NOMO-1 (cell line): ENCODE measurements at regions not wholly inside any gene's neighbourhood (a gene's known extent, or its start where the extent isn't known, plus 50 kb on each side); places are given as distances from the start of the nearest gene placed in this dataset.

Experiments used
- DNase-seq, 2 experiments: peaks; one replicate each; lab custom pipeline; 2025; ENCODE audit not compliant: unreplicated experiment in 2 of 2; lab: John Stamatoyannopoulos, UW

DNA sequence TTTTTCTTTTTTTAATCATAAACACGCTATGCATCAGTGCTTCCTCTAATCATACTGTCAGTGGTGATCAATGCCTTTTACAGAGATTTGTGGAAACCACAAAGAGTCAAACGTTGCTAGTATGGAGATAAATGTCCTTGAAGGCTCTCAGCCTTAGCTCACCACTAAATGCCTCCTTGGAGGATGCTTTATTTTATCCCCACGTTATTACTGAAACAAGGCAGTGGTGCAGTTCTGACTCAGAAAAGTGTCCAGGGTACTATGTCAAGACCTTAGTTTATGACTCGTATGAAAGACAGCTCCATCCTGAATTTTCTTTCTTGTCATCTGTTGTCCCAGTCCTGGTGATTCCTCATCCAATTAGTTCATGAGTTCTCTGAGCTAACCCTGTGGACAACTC lies 1146.7 kb downstream of the IGSF11 start:
- DNase-seq, result peak in 1 of 2 experiments; percentile 5

DNA sequence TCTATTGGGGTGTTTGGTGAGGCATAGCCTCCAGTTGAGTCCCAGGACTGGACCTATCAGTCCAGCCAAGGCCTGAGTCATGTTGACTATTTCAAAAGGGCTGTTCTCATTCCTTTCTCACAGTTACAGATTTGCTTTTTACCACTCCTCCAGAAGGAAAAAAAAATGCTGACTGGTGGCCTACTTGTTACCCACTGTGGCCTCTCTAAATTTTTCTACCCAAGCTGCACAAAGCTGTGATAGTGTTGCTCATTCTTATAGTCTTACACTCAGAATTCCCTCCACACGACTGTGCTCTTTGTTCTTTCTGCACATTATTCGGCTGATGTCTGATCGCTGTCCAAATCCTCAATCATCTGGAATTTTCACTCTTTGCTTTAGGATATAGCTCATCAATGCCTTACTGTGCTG lies 1142.2 kb downstream of the IGSF11 start:
- DNase-seq, result no peak

DNA sequence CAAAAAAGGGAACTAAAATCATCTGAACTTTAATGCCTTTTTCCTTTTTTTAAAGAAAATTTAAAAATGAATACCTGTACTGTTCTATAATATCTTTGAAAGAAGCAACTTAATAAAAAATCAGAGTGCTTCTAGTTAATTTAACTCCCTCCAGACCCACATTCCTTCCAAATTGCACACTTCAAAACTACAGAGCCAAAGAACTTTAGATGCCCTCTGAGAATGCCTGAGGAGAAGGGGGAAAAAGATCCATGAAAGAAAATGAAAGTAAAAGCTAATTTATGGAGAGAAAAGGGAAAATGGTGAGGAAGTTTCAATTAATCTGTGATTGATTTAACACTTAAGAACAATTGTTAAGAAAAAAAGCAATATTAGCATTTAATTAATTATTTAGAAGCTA lies 1141.6 kb downstream of the IGSF11 start:
- DNase-seq, result no peak

DNA sequence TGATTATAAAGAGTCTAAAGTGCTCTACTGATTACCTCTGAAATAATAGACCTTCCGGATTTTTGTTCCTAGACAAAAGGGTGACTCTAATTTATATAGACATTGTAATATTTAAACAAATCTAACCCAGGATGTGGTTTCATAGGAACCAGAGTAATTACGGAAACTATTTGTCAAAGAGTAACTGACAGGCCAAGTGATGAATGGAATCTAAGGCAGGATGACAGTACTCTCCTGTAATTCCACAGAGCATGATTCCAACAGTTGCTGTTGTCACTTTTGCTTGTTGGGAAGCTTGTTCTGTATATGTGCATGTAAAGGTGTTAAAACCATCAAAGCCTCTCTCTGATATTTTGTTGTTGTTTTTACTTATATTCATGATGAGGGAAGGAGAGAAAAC lies 1141.0 kb downstream of the IGSF11 start:
- DNase-seq, result no peak

DNA sequence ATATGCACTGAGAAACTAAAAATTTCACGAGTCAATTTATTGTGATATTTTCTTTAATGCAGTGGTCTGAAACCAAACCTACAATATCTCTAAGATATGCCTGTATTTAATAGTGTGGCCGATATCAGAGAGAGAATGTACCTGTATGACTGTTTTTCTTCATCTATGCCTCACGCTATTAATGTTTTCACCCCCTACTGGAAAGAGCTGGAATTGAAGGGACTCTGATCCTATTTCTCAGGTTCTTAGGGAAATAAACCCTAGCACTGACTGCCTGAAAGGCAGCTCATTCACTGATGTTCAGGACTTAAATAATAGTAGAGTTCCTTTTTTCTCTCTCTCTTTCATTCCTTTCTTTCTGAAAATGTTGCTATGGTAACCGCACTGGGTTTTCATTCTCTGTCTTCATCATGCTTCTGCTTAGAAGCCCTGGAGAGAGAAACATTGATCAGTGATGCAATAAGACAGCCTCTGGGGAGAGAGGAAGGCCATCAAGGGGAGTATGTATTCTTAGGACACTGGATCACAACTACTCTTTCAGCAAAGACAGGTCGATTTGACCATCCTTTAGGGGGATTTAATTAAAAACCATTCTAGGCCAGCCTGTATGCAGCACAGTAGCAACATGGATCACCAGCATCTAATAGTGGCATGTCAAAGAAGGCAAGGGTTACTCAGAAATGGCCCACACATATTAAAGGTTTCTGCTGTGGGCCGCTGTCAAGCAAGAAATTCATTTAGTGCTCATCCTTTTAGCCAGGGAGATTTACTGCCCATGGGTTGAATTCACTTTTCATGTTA lies 1135.7 kb downstream of the IGSF11 start:
- peak in 1 of 2 experiments; percentile 9 for DNase-seq

DNA sequence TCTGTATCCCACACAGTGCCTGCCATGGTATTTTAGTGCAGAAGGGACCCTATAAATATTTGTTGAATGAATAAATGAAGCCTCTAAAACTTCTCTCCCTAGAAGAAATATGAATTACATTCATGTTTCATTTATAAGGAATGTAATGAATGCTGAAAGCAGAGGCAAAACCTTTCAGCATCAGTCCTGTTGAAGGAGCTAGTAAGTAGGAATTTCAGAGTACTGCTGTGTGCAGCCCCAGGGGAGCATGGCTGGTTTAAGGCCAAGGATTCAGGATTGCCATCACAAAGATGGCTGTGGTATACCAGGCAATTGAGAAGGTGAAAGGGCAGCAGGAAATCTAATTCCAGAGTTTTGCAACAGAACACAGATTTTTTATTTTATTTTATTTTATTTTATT lies 1131.4 kb downstream of the IGSF11 start:
- no peak for DNase-seq

DNA sequence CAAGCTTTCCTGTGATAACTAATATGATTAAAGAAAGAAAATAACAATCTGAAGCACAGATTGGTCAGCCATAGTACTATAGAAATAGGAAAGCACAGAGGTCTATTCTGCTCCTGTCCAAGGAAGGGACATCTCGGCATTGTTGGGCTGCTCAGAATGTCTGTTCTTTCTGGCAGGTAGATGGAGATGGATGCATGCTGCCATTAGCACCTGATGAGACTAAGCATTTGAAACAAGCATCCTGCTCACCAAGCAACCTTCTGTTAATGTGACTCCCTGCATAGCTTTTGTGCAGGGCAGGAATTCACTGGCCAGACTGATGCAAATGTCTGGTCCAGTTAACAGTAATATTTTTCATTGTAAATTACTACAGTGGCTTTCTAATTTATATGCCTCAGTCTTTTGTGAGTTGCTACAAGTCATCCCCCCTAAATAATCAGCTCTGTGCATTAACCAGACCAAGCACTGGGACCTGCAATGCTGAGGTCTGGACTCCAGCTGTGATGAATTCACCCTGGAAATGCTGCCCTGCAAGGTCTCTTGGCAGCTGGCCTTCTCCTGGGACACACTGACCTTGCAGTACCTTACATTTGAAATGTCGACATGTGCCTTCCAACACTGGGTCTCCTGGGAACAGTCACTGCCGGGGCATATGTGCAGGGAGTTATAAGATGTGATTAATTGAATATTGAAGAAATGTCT lies 1123.7 kb downstream of the IGSF11 start:
- no peak for DNase-seq

DNA sequence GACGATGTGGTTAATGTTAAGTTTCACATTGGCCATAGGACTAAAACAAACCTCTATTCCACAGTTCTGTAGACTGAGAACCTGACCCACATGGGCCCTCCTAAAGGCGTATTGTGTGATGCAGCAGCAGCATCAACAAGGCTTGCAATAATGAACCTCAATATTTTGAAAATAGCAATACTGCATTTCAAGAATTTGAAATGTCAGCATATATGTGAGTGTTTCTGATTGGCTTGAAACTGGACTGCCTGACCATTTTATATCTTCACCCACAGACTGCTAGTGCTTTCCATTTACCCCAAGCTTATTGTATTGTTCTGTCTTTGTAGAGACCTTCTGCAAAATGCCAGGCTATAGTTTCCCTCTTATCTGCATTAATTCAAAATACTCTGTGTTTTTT lies 1122.3 kb downstream of the IGSF11 start:
- DNase-seq, result no peak

DNA sequence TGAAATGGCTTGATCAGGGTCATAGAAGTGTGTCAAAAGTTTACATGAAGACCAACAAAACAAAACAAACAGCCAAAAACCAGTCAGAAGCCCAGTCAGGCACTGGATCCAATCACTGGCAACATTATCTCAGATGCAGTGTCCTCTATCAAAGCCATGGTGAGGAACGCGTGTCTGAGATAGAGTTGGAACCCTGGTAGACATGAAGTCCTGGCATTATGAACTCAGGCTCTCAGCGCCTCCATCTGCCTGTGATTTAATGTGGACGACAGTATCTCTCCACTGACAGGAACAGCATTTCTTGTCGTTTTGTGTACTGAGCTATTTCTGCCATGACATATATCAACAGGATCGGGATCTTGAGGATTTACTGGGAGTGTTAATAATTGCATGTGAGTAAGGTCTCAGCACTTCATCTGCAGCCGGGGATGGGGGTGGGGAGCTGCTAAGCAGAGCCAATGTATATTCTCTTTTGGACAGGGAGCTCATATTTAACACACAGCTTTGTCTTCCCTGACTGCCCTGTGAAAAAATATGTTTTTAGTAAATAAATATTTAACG lies 1120.0 kb downstream of the IGSF11 start:
- DNase-seq, result no peak

DNA sequence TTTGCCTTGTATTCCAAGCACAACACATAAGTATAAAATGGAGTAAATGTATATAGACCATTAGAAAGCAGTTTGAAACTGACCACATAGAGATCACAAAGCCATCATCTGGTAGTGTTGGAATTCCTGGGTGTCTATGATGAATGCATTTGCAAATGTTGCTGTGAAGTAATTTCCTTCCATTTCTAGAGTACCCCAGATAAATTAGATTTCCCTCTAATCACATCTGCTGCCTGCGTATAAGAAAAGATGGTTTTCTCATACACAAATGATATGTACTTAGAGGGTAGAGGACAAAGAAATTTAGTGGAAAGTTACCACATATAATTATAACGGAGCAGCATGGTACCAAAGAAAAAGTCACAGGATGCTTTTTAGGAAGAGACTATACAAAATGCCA lies 1117.8 kb downstream of the IGSF11 start:
- no peak for DNase-seq

DNA sequence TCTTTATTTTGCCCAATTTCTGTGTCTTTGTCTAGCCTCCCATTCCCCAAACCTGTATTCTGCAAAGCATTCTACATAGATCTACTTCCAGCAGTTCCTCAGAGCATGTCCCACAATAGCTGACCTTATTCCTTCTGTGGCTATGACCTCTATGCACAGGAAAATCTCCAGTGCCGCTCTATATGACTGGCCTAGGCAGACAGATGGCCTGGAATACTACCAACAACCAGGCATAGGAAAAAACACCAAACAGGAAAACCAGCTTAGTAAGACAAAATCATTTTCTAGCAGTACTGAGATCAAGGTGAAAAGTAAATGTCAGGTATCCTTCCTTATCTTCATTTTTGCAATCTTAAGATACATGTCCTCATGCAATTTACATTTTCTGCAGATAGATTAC lies 1115.0 kb downstream of the IGSF11 start:
- DNase-seq, result no peak

DNA sequence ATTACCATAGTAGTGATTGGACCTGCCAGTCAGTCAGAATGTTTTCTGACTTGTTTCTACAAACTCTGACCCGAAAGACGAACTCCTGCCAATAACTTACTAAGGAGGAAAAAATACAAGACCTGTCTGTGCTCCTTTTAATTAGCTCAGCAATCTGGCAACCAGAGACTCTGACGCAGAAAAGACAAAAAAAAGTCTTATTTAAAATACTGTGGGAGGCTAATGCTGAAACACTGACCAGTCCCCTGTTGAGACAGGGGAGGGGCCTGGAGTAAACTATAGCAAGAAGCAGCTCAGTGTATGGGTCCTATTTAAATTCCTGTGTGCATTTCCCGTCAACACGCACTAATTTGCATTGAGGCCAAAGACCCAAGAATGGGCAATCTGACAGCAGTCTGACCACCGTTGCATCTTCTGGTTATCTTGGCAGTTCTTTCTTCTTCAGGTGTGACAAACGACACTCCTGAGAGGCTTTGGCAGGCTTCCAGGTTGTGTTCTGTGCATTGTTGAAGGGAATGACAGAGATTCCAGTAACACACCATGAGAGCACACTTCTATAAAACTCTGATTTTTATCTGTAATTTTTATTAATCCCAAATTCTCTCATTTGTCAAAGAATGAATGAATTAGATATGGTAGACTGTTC lies 1114.3 kb downstream of the IGSF11 start:
- DNase-seq, result no peak

DNA sequence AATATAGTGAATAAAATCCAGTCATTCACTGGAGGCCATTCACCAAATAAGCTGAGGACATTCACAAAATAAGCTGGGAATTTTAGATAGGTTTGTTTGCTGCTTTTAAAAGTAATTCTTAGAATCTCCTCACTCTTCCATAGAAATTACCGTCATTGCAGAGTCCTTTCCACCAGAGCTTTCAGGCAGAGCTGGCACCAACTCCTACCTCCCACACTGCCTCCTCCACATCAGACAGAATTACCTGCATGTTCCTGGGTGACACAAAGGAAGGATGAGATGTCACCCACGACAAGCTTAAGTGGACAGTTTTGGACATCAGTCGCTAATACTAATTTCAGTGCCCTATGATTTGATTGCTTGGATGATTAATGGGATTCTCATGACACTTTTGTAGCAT lies 1113.2 kb downstream of the IGSF11 start:
- DNase-seq, result no peak

DNA sequence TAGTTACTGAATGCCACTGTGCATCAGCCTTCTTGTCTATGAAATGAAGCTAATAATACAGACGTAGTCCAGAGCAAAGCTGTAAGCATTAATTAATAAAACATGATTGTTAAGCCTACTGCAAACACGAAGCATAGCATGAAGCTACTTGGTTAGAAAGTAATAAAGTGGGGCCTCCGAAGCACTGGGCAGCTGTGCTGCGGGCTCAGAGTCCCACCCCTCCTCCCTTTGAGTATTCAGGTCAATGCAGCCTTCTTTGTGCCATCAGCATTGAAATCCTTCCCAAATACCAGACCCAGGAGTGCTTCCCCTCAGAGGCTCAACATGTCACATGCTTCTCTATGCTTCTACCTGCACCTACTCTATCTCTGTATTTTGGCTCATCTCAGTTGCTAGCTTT lies 1112.6 kb downstream of the IGSF11 start:
- DNase-seq, result no peak

DNA sequence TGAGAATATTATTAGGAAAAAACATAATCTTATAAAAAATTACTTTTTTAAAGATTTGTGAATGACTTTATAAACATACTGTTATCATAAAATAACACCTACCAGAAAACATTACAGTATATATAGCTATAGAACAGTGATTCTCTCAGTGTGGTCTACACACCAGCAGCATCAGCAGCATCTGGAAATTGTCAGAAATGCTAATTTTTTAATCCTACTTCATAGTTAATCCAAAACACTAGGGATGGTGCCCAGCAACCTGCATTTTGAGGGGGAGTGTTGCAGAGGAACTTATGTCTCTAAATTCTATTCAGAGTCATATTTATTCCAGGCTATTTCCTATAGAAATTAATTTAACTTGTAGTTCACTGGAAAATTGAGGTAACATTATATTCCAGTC lies 1107.8 kb downstream of the IGSF11 start:
- no peak for DNase-seq

DNA sequence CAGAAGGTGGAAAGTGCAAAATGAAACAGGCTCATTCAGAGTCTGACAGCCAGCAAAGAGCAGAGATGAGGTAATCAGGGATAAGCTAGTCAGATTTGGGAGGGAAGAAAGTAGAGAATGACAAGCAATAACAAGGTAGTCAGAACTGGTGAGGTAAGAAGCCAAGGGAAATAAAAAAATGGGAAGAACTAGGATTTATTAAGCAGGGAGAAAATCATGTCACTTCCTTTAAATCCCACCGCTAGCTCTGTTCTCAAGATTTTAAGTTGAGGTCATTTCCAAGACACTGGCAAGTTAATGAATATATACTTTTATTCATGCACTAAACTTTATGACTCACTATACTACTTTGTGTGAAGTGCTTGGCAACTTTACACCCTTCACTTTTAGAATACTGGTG lies 1106.8 kb downstream of the IGSF11 start:
- no peak for DNase-seq

DNA sequence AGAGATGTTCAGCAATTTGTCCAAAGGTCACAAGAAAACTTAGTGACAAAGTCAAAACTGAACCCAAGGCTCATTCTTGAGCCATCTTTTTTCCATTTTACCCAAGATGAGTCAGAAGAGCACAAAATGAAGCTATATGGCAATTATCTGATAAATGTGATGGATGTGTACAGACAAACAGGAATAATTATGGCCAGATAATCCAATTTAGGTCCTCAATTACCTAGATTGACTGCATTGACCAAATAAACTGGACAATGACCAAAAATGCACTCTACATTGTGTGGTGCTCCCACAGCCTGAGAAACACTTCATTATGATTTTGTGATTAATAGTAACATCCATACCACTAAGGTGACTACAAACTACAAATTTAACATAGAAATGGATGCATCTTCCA lies 1105.8 kb downstream of the IGSF11 start:
- no peak for DNase-seq

DNA sequence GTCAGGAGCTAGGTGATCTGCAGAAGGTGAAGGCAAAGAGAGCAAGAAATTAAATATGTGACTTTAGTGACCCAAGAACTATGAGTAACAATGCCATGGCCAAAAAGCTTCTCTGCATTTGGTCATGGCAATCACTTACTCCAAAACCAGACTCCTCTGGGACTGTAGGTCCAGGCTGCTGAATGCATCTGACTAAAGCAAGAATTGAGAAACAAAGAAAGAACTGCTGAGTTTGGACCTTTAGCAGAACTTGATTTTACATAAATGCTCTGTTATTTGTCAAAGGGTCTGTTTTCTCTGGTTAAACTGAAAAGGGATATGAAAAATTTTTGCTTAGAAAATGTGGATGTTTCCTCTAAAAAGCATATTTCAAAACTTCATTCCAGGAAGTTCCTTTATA lies 1102.2 kb downstream of the IGSF11 start:
- no peak for DNase-seq

DNA sequence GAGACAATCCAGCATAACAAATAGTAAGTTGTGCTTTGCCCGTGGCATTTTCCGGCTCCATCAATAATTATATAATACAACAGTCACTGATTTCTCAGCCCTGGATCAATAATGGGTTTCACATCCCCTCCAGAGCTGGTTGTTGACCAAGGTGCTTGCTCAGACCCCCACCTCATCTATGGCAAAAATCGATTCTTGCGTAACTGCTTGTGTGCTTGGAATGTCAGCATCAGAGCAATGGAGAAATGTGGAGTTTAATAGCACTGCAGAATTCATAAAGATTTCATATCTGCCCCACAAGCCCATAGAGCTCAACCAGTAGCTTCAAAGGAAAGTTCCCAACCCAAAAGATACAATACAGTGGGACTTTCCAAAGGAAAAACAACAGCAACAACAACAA lies 1098.5 kb downstream of the IGSF11 start:
- DNase-seq, result no peak

DNA sequence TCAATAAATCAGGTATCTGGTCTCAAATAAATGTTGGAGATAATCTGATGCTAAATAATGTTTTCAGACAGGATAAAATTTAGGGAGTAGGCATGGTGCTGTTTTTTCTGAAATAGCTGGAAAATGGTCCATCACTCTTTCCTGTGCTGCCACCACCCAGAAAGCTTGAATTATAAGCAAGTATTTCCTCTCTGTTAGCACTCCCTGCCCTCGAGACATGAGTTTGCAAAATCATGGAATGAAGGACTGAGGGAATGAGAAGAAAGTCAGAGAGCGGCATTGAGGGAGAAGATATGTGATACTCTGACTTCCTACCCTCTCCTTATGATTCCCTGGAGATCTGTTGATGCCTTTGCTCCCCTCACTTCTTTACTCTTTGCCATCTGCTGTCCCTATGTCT lies 1095.7 kb downstream of the IGSF11 start:
- DNase-seq, result no peak

DNA sequence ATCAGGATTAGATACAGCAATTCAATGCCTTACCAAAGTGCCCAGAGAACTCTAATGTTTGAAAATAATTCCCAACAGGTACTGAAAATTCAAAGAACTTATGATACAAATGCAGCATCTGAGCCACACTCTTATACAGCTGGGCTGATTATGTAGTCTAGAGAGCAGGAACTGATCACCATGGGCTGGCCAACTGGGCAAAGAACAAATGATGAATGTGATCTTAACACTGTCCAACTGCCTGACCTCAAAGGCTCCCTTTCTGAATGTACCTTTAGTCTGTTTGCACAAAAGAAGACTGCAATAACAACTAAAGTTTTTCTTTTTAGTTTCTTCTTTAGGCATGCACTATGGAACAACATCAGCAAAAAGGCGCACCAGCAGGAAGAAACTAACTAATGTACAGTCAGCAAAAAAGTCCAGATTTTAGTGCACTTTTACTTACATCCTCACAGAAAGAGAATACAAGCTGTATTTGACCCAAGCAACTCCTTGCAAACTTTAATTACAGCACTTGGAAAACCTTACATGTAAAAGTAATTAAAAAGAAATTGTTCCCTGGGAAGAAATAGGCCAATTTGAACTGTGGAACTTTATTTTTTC lies 1095.1 kb downstream of the IGSF11 start:
- DNase-seq, result no peak
